GM18498 (cell line): ENCODE measurements at regions not wholly inside any gene's neighbourhood (a gene's known extent, or its start where the extent isn't known, plus 50 kb on each side); places are given as distances from the start of the nearest gene placed in this dataset.
A peak's percentile ranks its signal among the peaks of the same experiment; 100 is the strongest.

Experiments
- ATAC-seq: cut with Tn5 transposase; IDR thresholded peaks from one replicate; pipeline ENCODE4 v1.9.1; 2021; ENCODE audit warnings: mild to moderate bottlenecking, moderate library complexity; ENCODE audit not compliant: unreplicated experiment

DNA sequence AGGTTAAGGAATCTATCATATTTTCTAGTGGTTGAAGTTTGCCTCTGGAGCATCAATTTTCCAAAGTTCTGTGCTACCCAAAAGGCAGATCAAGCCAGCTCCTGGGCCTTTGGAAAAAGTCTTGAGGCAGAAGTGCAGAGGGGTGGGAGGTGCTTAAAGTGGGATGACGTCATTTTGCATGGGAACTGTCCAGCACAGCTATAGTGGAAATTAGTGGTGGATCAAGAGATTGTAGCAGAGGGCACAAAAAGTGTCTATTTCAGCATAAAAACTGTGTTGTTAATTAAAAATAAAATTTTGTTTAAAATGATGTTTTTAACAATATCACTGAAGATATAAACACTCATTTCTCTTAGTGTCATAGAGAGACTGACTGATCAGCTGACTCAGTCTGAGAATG lies 221.9 kb downstream of the LRRN1 start:
- ATAC-seq = no peak

DNA sequence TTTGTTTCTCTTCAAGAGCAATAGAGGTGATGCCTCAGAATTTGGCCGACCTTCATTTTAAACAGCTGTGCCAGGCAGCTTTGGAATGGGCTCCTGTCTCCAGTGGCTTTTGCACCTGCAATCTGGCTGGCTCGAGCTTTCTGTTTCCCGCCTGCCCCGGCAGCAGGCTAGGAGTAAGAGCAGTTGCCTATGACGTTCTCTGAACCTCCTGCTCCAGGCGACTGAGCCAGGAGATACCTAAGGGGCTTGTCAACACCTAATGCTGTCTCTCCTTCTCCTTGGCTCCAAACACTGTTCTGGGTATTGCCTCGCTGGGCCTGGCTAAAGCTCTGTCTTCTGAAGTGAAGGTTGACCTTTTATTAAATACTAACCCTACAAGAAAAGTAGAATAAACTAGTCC lies 229.9 kb downstream of the LRRN1 start:
- ATAC-seq = no peak

DNA sequence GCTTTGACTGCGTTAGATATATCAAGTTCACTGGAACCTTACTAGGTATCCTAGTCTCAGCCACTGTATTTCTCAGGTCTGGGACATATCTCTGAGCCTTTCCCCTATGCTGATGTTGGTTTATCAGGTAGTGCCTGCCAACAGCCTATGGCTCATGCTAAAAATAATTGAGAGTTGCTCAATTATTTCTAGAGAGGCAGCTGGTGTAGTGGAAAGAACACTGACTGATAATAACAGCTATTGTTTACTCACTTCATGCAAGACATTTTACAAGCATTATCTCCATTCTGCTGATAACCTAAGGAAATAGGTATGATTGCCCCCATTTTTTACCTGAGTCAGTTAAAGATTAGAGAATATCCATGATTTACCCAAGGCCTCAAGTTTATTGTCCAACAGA lies 231.4 kb downstream of the LRRN1 start:
- no peak for ATAC-seq

DNA sequence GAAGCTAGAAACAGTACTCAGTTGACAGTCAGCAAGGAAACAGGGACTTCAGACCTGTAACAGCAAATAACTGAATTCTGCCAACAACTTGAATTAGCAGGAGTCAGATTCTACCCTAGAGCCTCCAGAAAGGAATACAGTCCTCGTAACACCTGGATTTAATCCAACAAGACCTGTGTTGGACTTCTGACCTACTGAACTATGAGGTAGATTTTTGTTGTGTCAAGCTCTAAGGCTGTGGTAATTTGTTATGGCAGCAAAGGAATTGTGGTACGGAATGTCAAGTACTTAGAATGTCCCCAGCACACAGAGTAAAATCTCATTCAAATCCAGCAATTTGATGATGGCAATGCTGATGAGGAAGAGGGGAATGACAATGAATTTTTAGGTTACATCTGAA lies 234.1 kb downstream of the LRRN1 start:
- ATAC-seq = no peak

DNA sequence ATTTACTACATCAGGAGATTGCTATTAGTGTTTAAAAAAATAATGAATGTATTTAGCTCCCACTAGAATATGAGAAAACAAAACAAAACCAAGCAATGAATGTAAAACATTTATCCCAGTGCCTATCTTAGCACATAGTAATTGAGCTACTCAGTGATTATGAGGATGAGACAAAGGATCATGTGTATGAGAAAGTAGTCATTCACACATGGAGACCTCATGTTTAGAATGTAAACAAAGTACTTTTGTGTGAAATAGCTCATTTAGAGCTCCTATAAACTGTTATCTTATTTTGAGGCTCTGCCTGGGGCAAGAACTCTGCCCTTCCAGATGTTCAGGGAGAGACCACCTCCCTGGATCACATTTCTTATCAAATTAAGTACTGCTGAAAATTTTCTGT lies 236.8 kb downstream of the LRRN1 start:
- ATAC-seq = no peak

DNA sequence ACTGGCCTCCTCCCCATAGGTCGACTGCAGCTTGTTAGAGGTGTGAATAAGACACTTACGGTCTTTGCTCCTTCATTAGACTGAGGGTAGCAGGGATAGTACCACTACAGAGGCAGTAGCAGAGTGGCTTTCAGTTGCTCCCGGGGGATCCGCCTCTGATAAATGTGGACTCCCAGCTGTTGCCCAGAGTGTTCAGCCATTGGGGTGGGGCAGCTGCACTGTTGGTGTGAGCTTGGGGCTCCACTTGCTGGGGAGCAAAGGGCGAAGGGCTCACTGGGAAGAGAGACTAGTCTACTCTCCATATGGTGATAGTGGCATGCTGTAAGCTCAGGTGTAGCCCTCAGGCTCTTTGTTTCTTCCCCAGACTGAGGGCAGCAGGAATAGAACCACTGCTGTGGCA lies 239.1 kb downstream of the LRRN1 start:
- ATAC-seq = no peak

DNA sequence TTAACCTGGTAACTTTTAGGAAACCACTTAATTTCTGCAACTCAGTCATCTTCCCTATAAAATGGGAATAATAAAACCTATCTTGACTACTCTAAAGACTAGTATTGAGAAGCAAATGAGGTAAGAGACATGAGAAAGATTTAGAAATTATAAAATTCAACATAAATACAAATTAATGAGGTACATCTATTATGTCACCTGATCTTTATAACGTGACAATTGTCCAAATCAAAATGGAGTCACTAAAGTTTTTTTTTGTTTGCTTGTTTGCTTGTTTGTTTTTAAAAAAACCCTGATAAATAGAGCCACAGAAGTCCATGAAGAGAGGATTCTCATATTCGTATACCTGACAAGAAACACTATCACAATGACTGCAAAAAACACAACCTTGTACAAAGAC lies 242.8 kb downstream of the LRRN1 start:
- no peak for ATAC-seq

DNA sequence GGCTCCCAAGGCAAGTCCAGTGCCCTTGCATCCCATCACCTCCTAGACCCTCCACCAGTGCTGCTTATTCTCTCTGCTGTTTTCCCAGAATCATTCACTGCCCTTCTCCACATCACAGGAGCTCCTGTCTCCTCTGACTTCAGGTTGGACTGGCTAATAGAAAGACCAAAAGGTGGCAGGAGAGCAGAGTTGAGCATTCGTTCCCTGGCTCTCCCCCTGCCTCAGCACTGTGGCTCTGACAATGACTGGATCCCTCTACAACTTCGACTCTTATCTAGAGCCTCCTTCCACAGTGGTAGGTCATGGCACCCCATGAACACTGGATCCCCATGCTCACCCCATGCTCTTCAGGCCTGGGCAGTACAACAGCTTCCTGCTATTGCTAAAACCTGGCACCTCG lies 243.6 kb downstream of the LRRN1 start:
- ATAC-seq = no peak

DNA sequence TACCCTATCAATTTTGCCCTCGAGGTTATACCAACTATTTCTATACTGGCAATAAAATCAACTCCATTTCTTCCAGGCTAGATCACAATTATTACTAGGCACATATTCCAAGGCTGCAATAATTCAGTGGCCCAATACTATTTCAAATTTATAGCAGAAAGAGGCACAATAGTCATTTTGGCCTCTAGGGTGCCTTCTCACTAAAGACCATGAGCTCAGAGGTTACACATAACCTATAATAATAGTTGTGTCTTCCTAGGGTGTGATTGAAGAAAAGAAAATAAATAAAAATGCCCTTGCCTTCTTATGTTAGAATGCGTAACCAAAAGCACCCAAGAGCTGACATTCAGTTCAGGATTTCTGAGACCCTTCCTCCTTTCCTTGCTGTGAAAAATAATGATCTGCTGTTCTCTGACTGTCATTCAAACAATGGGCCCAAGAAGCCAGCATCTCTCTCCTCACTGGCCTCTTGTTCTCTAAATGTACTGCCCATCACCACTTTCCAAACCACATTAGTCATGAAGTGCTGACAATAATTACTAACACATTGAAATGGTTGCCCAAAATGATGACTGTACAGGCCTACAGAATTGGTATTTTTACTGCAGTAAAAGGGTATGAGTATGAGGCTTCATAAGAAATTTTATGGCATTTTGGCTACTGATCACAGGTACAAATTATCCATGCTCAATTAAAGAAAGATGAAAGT lies 244.8 kb downstream of the LRRN1 start:
- ATAC-seq = no peak

DNA sequence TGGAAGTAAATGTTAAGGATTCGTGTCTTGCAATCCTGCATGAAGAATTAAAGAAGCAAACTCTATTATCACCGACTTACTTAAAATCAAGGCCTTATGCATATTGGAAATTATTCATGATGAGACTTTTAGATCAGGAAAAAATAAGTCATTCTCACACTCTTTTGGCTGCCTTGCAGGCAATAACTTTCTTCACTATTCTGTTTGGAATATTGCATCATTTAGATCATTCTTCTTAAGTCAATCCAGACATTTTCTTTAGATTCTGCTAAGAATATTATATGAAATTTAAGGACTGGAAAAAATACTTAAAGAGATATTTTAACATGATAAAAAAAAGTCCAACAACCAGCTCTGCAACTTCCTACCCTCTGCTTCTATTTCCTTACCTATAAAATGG lies 245.4 kb downstream of the LRRN1 start:
- no peak for ATAC-seq

DNA sequence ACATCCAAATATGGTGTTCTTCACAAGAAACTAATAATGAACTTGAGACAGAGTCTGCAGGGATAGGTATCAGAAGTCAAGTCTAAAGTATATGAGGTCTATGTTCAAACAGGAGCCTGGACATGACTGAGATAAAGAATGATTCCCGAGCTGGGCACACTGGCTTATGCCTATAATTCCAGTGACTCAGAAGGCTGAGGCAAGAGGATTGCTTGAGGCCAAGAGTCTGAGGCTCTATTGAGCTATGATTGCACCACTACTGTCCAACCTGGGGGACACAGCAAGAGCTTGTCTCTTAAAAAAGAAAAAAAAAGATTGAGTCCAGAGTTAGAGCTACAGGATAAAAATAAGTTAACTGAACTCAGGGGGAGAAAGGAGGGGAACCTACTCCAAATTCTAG lies 246.5 kb downstream of the LRRN1 start:
- no peak for ATAC-seq

DNA sequence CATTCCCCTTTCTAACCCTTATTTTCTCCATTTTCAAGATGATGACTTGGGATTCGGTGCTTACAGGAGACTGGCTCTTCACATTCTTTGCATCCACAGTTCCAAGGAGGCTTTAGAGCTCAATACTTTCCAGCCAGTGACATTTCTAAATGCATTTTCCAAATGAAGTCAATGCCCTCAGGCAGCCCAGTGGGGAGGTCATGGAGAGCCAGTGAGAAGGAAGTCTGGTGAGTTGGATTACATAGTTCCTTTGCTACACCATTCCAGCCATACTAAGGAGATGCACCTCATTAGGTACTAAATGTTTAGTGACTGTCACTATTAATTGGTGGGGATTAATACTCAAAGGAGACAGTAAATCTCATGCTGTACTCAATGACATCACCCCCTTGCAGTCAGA lies 248.1 kb downstream of the LRRN1 start:
- ATAC-seq = no peak

DNA sequence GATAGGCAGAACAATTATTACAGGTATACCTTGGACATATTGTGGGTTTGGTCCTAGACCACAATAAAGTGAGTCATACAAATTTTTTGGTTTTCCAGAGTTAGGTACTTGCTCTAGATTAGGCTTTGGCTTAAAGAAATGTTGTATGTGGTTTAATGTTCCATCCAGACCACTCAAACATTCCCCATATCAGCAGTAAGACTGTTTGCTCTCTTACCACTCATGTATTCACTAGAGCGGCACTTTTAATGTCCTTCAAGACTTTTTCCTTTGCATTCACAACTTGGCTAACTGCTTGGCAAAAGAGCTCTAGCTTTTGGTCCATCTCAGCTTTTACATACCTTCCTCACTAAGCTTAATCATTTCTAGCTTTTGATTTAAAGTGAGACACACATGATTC lies 250.5 kb upstream of the SETMAR start:
- no peak for ATAC-seq

DNA sequence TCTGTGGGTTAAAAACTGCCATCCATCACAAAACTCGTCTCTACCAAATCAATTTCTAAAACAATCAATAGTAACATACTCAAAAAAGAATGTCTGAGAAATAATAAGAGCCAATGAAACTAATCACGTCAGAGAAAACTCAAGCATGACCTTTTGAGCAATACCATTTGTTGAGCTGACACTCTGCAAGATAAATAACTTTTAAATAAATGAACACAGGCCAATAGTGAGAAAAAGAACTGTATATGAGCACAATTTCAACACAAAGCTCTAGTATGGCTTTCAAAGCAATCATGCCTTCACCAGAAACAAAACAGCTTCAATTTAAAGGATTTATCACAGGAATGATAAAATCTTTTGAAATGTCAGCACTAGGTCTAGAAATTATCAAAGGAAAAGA lies 249.2 kb upstream of the SETMAR start:
- ATAC-seq = no peak

DNA sequence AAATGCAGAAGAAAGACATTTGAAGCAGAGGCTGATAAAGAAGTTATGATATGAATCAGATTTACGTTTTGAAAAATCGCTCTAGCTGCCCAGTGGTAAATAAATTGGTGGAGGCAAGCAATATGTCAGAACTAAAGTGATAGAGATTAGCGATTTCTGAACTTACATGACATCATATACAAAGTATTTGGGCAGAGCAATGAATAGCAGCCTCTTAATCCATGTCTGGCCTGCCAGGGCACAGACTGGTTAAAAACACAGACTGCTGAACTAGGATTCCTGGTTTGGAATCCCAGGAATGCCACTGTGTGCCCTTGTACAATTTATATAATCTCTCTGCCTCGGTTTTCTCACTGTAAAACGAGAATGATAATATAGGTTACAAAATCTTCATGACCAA lies 243.1 kb upstream of the SETMAR start:
- no peak for ATAC-seq

DNA sequence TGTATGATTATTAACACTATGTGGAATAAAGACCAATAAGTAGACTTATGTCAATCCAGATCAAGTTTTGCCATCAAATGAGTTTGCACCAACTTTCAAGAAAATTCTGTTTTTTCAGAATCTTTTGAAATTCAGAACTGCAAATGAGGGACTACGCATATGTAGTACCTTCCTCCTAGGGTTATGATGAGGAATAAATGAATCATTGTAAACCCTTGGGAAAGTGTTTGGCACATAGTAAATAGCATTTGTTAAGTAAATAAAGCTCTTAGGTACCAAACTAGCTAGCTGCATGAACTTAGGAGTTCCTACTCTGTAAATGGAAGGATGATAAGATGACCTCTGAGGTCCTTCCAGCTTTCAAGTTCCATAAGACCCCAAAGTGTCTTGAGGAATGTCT lies 242.6 kb upstream of the SETMAR start:
- no peak for ATAC-seq

DNA sequence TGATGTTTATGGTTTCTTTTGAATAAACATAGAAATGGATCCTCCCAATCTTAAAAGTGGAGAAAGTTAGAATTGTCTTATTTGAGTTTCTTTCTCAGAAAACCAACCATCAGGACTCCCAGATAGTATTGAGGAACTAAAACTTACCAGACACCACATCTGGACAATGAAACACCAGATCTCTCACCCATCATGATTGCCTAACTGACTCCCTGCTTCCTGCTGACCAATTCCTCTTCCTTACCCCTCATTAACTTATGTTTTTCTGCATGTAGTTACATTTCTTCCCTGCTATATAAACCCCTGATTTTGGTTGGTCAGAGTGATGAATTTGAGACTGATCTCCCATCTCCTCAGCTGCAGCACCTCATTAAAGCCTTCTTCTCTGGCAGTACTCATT lies 242.0 kb upstream of the SETMAR start:
- ATAC-seq = no peak

DNA sequence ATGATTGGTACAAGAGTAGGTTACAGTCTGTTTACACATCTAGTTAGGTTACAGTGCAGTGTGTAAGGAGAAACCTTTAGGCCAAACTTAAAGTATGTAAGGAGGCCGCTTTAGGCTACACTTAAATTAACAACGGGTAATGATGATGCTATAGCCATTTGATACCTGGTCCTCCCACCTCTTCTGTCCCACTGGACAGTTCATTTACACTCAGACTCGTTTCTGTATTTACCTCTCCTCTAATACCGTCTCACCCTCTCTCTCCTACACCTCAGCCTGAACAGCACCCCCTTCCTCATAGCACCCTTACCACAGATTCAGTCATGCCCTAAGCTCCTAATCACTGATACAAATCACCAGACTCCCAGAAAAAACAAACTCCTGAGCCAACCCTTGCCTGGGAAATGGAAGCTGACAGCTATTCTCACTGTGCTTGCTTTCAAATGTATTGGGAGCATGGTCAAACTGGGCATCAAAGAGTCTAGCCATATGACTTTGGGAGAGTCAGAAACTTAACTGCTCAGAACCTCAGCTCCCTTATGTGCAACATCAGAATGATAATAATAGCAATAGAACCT lies 241.3 kb upstream of the SETMAR start:
- no peak for ATAC-seq

DNA sequence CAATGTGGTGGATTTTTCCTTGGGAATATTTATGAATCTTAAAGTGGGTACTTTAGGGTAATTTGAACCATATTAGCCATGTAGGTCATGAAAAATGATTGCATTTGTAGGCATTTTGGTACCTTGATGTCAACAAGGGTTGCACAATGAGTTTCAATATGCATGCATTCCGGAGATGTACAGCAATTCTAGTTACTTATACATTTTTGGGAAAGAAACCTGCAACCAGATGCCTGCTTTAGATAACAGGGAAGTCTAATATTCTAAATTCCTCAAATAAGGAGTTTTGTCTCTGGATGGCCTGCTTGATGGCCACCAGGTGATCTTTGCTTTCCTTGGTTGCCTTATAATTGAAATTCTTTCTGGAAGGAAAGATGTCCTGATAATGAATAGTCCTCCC lies 240.5 kb upstream of the SETMAR start:
- ATAC-seq = no peak

DNA sequence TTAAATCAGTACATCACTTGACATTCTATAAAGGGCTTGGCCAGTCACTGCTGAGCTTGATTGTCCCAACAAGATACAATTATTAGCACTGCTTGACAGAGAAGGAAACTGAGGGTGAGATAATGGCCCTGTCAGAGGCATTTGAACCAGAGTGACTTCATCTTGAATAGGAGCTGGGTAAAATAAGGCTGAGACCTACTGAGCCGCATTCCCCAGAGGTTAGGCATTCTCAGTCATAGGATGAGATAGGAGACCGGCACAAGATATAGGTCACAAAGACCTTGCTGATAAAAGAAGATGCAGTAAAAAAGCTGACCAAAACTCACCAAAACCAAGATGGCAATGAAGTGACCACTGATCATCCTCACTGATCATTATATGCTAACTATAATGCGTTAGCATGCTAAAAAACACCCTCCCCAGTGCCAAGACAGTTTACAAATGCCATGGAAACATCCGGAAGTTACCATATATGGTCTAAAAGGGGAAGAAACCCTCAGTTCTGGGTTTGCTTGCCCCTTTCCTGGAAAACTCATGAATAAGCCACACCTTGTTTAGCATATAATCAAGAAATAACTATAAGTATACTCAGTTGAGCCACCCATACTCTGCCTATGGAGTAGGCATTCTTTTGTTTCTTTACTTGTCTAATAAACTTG lies 239.1 kb upstream of the SETMAR start:
- no peak for ATAC-seq

DNA sequence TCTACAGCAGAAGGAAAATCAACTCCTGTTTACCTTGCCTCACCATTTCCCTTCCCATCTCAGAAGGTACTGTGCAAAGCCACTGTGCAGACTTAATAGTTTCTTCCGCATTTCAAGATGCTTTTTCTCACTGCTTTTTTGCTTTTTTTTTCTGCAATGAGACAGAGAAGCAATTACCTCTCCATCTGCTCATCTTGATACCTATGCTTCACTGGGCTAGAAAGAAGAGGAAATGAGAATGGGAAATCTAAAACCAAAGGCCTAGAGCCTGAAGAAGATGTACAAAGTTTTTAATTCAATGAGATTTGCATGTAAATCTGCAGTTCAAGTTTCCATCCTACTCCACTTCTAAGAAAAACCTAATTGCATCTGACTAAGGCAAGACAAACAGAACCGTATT lies 238.1 kb upstream of the SETMAR start:
- ATAC-seq = peak; percentile 55

DNA sequence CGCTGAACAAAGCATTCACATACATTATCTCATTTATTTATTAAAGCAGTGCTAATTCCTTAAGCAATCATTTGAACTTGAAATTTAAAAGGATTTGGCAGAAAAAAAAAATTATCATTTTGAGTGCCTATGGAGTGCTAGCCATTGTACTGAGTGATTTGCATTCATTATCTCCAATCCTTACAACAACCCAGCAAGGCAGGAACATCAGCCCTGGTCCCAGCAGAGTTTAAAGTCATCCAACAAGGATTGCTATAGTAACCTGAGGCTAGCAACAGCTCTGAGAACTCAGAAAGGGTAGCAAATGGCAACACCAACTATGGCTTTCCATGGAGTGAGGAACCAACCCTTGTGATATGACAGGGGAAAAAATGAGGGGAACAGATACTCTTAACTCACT lies 237.6 kb upstream of the SETMAR start:
- no peak for ATAC-seq

DNA sequence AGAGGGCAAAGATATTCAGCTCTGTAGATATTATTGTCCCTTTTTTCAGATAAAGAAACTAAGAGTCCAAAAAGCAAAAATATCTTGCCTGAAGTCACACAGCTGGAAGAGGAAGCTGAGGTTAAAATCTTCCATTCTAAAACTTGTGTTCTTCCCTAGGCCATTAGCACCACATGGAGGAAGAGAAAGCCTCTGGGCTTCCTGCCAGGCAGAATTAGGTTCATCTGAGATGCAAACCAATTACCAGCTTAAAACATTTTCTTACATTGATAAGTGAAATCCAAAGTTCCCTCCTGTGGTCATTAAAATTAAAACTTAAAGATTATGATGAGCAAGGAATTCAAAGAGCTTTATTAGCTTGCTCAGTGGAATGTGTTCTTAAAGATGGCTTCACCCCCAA lies 235.3 kb upstream of the SETMAR start:
- no peak for ATAC-seq
